ENCODE measurements at regions not wholly inside any gene's neighbourhood (a gene's known extent, or its start where the extent isn't known, plus 50 kb on each side); places are given as distances from the start of the nearest gene placed in this dataset.

GRCh38 chr3:22938739-22939138, 264.4 kb upstream of the UBE2E2 start:
- no peak for TF ChIP-seq CTCF (IDR thresholded peaks at IDR 0.05; ENCODE audit: insufficient read depth, low read length, poor library complexity, severe bottlenecking)
- Histone ChIP-seq H3K27me3 (replicated peaks; ENCODE audit: control insufficient read depth, insufficient read depth, low read length) (no peaks in the 10 kb centered on the region; the same call in 1 of the 2 replicates), H3K4me3 (replicated peaks; ENCODE audit: low read depth, low read length) (no peak overlapping the region), H3K36me3 (ENCODE audit: control insufficient read depth, insufficient read depth, low read length) (no peaks in the 10 kb centered on the region)
- no peak for DNase-seq (ENCODE audit: extremely low read depth, insufficient read length)

GRCh38 chr3:22939349-22939748, 263.8 kb upstream of the UBE2E2 start:
- no peaks in the 10 kb centered on the region; the same call in 1 of the 2 replicates for H3K27me3 ChIP-seq (replicated peaks; ENCODE audit: control insufficient read depth, insufficient read depth, low read length)
- no peak for DNase-seq (ENCODE audit: extremely low read depth, insufficient read length)
- H3K36me3 ChIP-seq (ENCODE audit: control insufficient read depth, insufficient read depth, low read length) = no peaks in the 10 kb centered on the region
- no peak overlapping the region for H3K4me3 ChIP-seq (replicated peaks; ENCODE audit: low read depth, low read length)
- no peak for TF ChIP-seq CTCF (IDR thresholded peaks at IDR 0.05; ENCODE audit: insufficient read depth, low read length, poor library complexity, severe bottlenecking)

- Histone ChIP-seq H3K27me3 (replicated peaks; ENCODE audit: control insufficient read depth, insufficient read depth, low read length) (no peaks in the 10 kb centered on the region), H3K4me3 (replicated peaks; ENCODE audit: low read depth, low read length) (no peak overlapping the region), H3K36me3 (ENCODE audit: control insufficient read depth, insufficient read depth, low read length) (no peaks in the 10 kb centered on the region)
- DNase-seq (ENCODE audit: extremely low read depth, insufficient read length) = no peak
- TF ChIP-seq CTCF (IDR thresholded peaks at IDR 0.05; ENCODE audit: insufficient read depth, low read length, poor library complexity, severe bottlenecking) = no peak
Observed at GRCh38 chr3:22940285-22940684, 262.8 kb upstream of the UBE2E2 start.

- TF ChIP-seq CTCF (IDR thresholded peaks at IDR 0.05; ENCODE audit: insufficient read depth, low read length, poor library complexity, severe bottlenecking) = no peak
Observed at GRCh38 chr3:22942981-22943380, 260.1 kb upstream of the UBE2E2 start.

GRCh38 chr3:22947851-22948250, 255.3 kb upstream of the UBE2E2 start:
- DNase-seq (ENCODE audit: extremely low read depth, insufficient read length) = no peak
- H3K36me3 ChIP-seq (ENCODE audit: control insufficient read depth, insufficient read depth, low read length) = no peaks in the 10 kb centered on the region
- no peak for TF ChIP-seq CTCF (IDR thresholded peaks at IDR 0.05; ENCODE audit: insufficient read depth, low read length, poor library complexity, severe bottlenecking)

More at GRCh38 chr3:22942981-22943380, 260.1 kb upstream of the UBE2E2 start:
- no peaks in the 10 kb centered on the region for H3K27me3 ChIP-seq (replicated peaks; ENCODE audit: control insufficient read depth, insufficient read depth, low read length)
- DNase-seq (ENCODE audit: extremely low read depth, insufficient read length) = no peak
- no peaks in the 10 kb centered on the region for H3K36me3 ChIP-seq (ENCODE audit: control insufficient read depth, insufficient read depth, low read length)
- H3K4me3 ChIP-seq (replicated peaks; ENCODE audit: low read depth, low read length) = no peak overlapping the region

GRCh38 chr3:22951910-22952309, 251.2 kb upstream of the UBE2E2 start:
- Histone ChIP-seq H3K36me3 (ENCODE audit: control insufficient read depth, insufficient read depth, low read length) (no peaks in the 10 kb centered on the region), H3K4me3 (replicated peaks; ENCODE audit: low read depth, low read length) (no peak overlapping the region), H3K27me3 (replicated peaks; ENCODE audit: control insufficient read depth, insufficient read depth, low read length) (no peaks in the 10 kb centered on the region)
- TF ChIP-seq CTCF (IDR thresholded peaks at IDR 0.05; ENCODE audit: insufficient read depth, low read length, poor library complexity, severe bottlenecking) = no peak
- DNase-seq (ENCODE audit: extremely low read depth, insufficient read length) = no peak

More at GRCh38 chr3:22947851-22948250, 255.3 kb upstream of the UBE2E2 start:
- Histone ChIP-seq H3K27me3 (replicated peaks; ENCODE audit: control insufficient read depth, insufficient read depth, low read length) (no peaks in the 10 kb centered on the region), H3K4me3 (replicated peaks; ENCODE audit: low read depth, low read length) (no peak overlapping the region)
